PC-9 (cell line): ENCODE measurements at regions not wholly inside any gene's neighbourhood (a gene's known extent, or its start where the extent isn't known, plus 50 kb on each side); places are given as distances from the start of the nearest gene placed in this dataset.

ENCODE experiments used
- CTCF ChIP-seq: fragments of 200-600 bp; sonication (generic); conservative IDR thresholded peaks from 2 replicates; pipeline ENCODE4 v1.6.1; 2017; ENCODE audit warnings: mixed run types, antibody characterized with exemption, mild to moderate bottlenecking, moderate library complexity
- EZH2 ChIP-seq: fragments of 200-600 bp; sonication (generic); IDR thresholded peaks from 2 replicates; pipeline ENCODE4 v1.8.0; 2017; ENCODE audit warnings: antibody characterized with exemption, low read depth

DNA sequence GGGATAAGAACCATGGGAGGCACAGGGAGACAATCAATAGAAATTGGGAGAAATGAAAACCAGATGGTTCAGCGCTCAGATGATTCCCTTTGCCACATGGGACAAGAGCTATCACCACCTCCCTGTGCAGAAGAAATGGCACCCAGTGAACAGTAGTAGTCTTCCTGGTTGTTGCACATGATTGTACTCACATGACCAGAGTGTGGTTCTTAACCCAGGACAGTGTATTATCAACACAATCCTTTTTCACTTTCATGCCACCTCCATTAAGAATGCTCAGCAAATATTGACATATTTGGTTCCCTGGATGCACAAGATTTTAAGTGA lies 149.0 kb upstream of the SH3BP4 start:
- TF ChIP-seq CTCF: no peak
- no peak for TF ChIP-seq EZH2
